Stomach smooth muscle (tissue), 2 donors: ENCODE measurements at regions not wholly inside any gene's neighbourhood (a gene's known extent, or its start where the extent isn't known, plus 50 kb on each side); places are given as distances from the start of the nearest gene placed in this dataset.
"Not testable (repeated sequence)": the region's sequence is repeated elsewhere in the genome, so short reads cannot be mapped to it uniquely, and the experiment has no call there.

Experiments
- H3K27ac ChIP-seq: one replicate; pipeline ENCODE4 v1.7.0; 2013; ENCODE audit warnings: mild to moderate bottlenecking, low read length, inconsistent platforms
- H3K27me3 ChIP-seq, 2 donors: one replicate each; pipeline ENCODE4 v1.7.0; 2013; ENCODE audit warnings: low read length in 2 of 2; ENCODE audit not compliant: insufficient read depth in 2 of 2, control insufficient read depth in 1 of 2
- H3K36me3 ChIP-seq, 2 donors: one replicate each; pipeline ENCODE4 v1.7.0; 2013; ENCODE audit warnings: low read length in 2 of 2; ENCODE audit not compliant: control insufficient read depth in 2 of 2, insufficient read depth in 2 of 2
- H3K4me1 ChIP-seq: one replicate; pipeline ENCODE4 v1.7.0; 2013; ENCODE audit warnings: low read length; ENCODE audit not compliant: control insufficient read depth, insufficient read depth
- H3K4me3 ChIP-seq, 2 donors: one replicate each; pipeline ENCODE4 v1.7.0; 2013; ENCODE audit warnings: low read length in 2 of 2
- H3K9ac ChIP-seq, 2 donors: one replicate each; pipeline ENCODE4 v1.7.0; 2013; ENCODE audit warnings: low read length in 2 of 2, mild to moderate bottlenecking in 1 of 2
- H3K9me3 ChIP-seq, 2 donors: one replicate each; pipeline ENCODE4 v1.7.0; 2013; ENCODE audit warnings: low read length in 2 of 2; ENCODE audit not compliant: control insufficient read depth in 2 of 2
- donor health status: healthy.
- donor health status: Pancreatic carcinoma.

- Histone ChIP-seq H3K9ac (no peak overlapping the region), H3K9me3 (no peaks in the 10 kb centered on the region), H3K27ac (no peak overlapping the region), H3K27me3 (no peaks in the 10 kb centered on the region), H3K36me3 (no peaks in the 10 kb centered on the region), H3K4me3 (no peak overlapping the region), H3K4me1 (no peaks in the 10 kb centered on the region)
Measured at GRCh38 chr2:176780348-176780747, 432.2 kb upstream of the HNRNPA3 start.

GRCh38 chr2:176781570-176782217 lies 430.9 kb upstream of the HNRNPA3 start:
- Histone ChIP-seq H3K4me1 (no peaks in the 10 kb centered on the region), H3K36me3 (no peaks in the 10 kb centered on the region), H3K9ac (no peak overlapping the region), H3K4me3 (no peak overlapping the region), H3K9me3 (no peaks in the 10 kb centered on the region), H3K27ac (no peak overlapping the region), H3K27me3 (no peaks in the 10 kb centered on the region)

- no peak overlapping the region for H3K9ac ChIP-seq
- H3K9me3 ChIP-seq: no peaks in the 10 kb centered on the region
- no peaks in the 10 kb centered on the region for H3K4me1 ChIP-seq
- H3K27me3 ChIP-seq: no peaks in the 10 kb centered on the region
- H3K36me3 ChIP-seq: no peaks in the 10 kb centered on the region
- no peak overlapping the region for H3K27ac ChIP-seq
- no peak overlapping the region for H3K4me3 ChIP-seq
Measured at GRCh38 chr2:176784633-176785200, 427.9 kb upstream of the HNRNPA3 start.

DNA sequence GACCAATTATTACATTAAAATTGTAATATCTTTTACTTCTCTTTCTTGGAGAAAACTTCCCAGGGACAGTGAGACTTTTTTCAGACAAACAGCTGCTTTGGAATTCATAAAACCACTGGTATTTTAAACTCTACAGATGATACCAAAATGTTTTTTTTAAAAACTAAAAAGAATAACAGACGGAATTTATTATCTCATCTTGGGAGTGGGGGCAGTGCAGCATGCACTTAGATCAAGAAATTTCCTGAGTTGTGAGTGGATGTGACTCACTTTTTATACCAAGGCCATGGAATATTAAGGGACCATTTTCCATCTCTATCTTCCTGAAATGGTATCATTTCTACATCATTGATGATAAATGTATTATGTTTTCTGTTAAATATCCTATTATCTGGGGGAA lies 422.8 kb upstream of the HNRNPA3 start:
- Histone ChIP-seq H3K4me3 (no peak overlapping the region), H3K36me3 (no peaks in the 10 kb centered on the region), H3K9ac (no peak overlapping the region), H3K27me3 (no peaks in the 10 kb centered on the region), H3K4me1 (no peaks in the 10 kb centered on the region), H3K9me3 (no peaks in the 10 kb centered on the region), H3K27ac (no peak overlapping the region)

DNA sequence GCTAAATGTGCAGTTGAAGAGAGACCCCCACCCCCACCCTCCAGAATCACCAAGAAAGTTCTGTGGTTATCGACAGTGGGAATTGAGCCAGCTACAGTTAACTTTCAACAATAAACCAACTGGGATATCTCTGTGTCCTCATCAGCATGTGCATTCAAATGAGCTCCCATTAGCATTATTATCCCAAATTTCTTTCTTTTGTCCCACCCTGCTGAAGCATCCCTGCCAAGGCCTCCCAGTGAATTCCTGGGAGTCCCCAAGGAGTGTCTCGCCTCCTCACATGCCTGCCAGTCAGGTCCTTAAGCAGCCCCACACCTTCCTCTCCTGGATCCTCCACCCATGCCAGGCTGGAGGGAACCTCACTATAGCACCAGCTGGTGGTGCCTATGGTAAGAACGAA lies 422.1 kb upstream of the HNRNPA3 start:
- H3K27ac ChIP-seq: no peak overlapping the region
- no peaks in the 10 kb centered on the region for H3K27me3 ChIP-seq
- no peak overlapping the region for H3K4me3 ChIP-seq
- H3K9me3 ChIP-seq: no peaks in the 10 kb centered on the region
- no peak overlapping the region for H3K9ac ChIP-seq
- no peaks in the 10 kb centered on the region for H3K4me1 ChIP-seq
- H3K36me3 ChIP-seq: no peaks in the 10 kb centered on the region

DNA sequence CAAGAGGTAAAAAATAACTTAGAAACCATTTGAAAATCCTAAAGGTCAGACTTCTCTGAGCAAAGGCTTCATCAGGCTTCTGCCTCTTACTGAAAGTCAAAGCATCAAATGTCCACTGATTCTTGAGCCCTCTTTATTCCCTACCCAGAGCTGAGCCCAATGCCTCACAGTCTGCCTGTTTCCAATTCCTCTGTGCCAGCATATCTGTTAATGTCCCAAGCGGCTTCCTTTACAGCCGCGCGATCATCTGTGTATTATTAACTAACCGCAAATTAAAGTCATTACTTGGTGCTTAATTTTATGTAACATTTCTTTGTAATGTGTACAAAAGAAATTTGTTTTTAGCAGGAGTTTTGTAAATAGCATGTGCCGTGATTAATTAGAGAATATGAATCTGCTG lies 418.8 kb upstream of the HNRNPA3 start:
- H3K27ac ChIP-seq: no peak overlapping the region
- no peak overlapping the region for H3K9ac ChIP-seq
- H3K27me3 ChIP-seq: no peaks in the 10 kb centered on the region
- no peaks in the 10 kb centered on the region for H3K4me1 ChIP-seq
- H3K9me3 ChIP-seq: no peaks in the 10 kb centered on the region
- no peaks in the 10 kb centered on the region for H3K36me3 ChIP-seq
- H3K4me3 ChIP-seq: no peak overlapping the region

DNA sequence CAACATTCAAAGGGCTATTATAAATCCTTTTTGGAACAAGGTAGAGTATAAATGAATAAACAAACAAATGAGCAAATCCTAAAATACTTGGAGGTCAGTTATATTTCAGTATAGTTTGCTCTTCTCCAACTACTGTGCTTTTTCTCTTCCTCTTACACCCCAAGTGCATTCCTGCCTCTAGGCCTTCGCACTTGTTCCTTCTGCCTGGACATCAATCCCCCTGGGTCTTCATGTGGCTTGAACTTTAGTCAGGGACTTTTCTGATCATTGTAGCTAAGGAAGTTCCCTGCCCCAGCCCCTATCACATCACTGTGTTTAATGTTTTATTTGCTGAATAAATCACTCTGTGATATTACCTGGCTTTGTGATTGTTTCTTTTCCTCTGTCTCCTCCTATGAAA lies 418.2 kb upstream of the HNRNPA3 start:
- Histone ChIP-seq H3K9ac (no peak overlapping the region), H3K4me1 (no peaks in the 10 kb centered on the region), H3K36me3 (no peaks in the 10 kb centered on the region), H3K27ac (no peak overlapping the region), H3K9me3 (no peaks in the 10 kb centered on the region), H3K27me3 (no peaks in the 10 kb centered on the region), H3K4me3 (no peak overlapping the region)

- H3K4me3 ChIP-seq: no peak overlapping the region
- H3K9ac ChIP-seq: no peak overlapping the region
- no peaks in the 10 kb centered on the region for H3K9me3 ChIP-seq
- no peaks in the 10 kb centered on the region for H3K27me3 ChIP-seq
- H3K36me3 ChIP-seq: no peaks in the 10 kb centered on the region
- H3K27ac ChIP-seq: no peak overlapping the region
- no peaks in the 10 kb centered on the region for H3K4me1 ChIP-seq
Measured at GRCh38 chr2:176795823-176796222, 416.8 kb upstream of the HNRNPA3 start.

- not testable (repeated sequence) for H3K27me3 ChIP-seq, H3K27ac ChIP-seq, H3K4me1 ChIP-seq, H3K36me3 ChIP-seq, H3K4me3 ChIP-seq, H3K9me3 ChIP-seq, H3K9ac ChIP-seq
Measured at GRCh38 chr2:176796677-176797076, 415.9 kb upstream of the HNRNPA3 start.

- Histone ChIP-seq H3K36me3 (no peaks in the 10 kb centered on the region), H3K27ac (no peak overlapping the region), H3K4me1 (no peaks in the 10 kb centered on the region), H3K27me3 (no peaks in the 10 kb centered on the region), H3K9ac (no peak overlapping the region), H3K9me3 (no peaks in the 10 kb centered on the region), H3K4me3 (no peak overlapping the region)
Measured at GRCh38 chr2:176804392-176804791, 408.2 kb upstream of the HNRNPA3 start.

- H3K36me3 ChIP-seq: no peaks in the 10 kb centered on the region
- H3K27me3 ChIP-seq: no peaks in the 10 kb centered on the region
- no peak overlapping the region for H3K4me3 ChIP-seq
- H3K9ac ChIP-seq: no peak overlapping the region
- no peaks in the 10 kb centered on the region for H3K9me3 ChIP-seq
- no peaks in the 10 kb centered on the region for H3K4me1 ChIP-seq
- no peak overlapping the region for H3K27ac ChIP-seq
Measured at GRCh38 chr2:176805345-176805744, 407.2 kb upstream of the HNRNPA3 start.
